IPS-18c (cell line): ENCODE measurements at regions not wholly inside any gene's neighbourhood (a gene's known extent, or its start where the extent isn't known, plus 50 kb on each side); places are given as distances from the start of the nearest gene placed in this dataset.
"Not testable (repeated sequence)": the region's sequence is repeated elsewhere in the genome, so short reads cannot be mapped to it uniquely, and the experiment has no call there.

Experiments
- H3K4me3 ChIP-seq: 2 replicates; pipeline ENCODE4 v1.7.0; 2013; ENCODE audit warnings: low read depth, mild to moderate bottlenecking, low read length, moderate library complexity; ENCODE audit not compliant: insufficient read depth
- H3K9me3 ChIP-seq: one replicate; pipeline ENCODE4 v1.6.1; 2013; ENCODE audit warnings: mild to moderate bottlenecking, low read length, moderate library complexity; ENCODE audit not compliant: control insufficient read depth, insufficient read depth

GRCh38 chr14:50023671-50024490 lies 92.5 kb downstream of the VCPKMT start:
- Histone ChIP-seq H3K4me3 (no peak overlapping the region), H3K9me3 (peaks cover 3% of the 10 kb centered on the region)

DNA sequence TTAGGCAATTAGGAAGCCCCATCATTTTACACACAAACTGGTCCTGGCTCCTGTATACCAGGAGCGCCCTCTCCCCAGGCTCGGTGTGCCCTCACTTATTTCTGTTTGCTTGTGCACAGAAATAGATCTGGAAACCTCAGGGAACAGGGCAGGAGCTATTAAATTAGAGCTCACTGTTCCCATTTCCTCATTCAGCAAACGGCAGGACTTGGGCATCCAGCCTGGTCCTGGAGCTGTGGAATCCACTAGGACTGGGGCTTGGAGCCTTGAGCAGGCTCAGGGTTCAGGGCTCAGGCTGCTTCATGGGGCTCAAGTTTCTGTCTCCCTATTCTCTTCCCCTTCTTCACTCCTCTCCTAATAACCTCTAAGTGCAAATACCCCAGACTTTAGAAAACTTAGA lies 91.3 kb downstream of the VCPKMT start:
- Histone ChIP-seq H3K9me3 (peaks cover 3% of the 10 kb centered on the region), H3K4me3 (no peak overlapping the region)

DNA sequence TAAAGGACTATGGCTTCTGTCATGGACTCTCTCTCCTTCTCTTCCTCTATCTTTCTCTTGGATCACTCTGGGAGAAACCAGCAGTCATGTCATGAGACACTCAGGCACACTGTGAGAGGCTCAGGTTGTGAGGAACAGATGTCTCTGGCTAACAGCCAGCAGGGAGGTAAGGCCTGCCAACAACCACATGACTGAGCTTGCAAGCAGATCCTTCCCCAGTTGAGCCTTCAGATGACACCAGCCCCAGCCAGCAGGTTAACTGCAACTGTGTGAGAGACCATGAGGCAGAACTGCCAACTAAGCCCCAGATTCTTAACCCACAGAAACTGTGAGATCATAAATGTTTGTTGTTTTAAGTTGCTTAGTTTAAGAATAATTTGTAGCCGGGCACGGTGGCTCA lies 90.6 kb downstream of the VCPKMT start:
- H3K9me3 ChIP-seq: peaks cover 3% of the 10 kb centered on the region
- no peak overlapping the region for H3K4me3 ChIP-seq

DNA sequence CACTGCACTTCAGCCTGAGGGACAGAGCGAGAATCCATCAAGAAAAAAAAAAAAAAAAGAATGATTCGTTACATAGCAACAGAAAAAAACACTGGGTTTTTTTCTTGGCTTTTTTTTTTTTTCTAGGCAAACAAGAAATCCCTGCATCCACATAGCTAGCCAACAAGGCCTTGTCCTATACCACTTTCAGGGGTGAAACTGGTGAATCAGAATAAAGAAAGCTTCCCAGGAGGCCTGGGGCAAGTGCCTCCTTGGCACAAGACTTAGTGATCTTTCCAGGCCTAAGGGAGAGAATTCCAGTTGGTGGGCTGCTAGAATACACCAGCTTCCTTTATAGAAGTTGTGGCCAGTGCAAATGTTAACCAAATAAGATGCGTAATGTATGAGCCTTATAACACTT lies 90.0 kb downstream of the VCPKMT start:
- Histone ChIP-seq H3K4me3 (no peak overlapping the region), H3K9me3 (peaks cover 3% of the 10 kb centered on the region)

DNA sequence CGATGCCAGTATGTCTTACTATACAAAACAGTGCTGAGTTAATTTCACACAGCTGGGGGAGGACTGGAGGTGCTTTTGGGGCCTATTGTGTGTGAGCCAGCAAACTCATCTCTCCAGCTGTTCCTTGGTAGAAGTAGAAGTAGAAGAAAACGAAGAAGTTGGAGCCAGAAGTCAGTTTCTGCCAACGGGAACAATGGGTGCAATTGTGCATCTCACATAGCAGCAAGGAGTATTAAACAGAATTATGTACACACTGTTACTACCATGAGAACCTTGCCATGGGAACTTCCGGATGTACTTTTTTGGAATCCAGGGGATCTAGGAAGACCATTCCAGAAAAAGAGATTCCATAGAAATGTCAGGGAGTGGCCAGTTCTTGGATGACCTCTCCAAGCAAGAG lies 88.6 kb downstream of the VCPKMT start:
- Histone ChIP-seq H3K4me3 (no peak overlapping the region), H3K9me3 (peaks cover 3% of the 10 kb centered on the region)

GRCh38 chr14:50028458-50028857 lies 87.9 kb downstream of the VCPKMT start:
- Histone ChIP-seq H3K9me3 (peaks cover 3% of the 10 kb centered on the region), H3K4me3 (no peak overlapping the region)

- Histone ChIP-seq H3K9me3 (peaks cover 3% of the 10 kb centered on the region), H3K4me3 (no peak overlapping the region)
Measured at GRCh38 chr14:50030036-50030435, 86.3 kb downstream of the VCPKMT start.

DNA sequence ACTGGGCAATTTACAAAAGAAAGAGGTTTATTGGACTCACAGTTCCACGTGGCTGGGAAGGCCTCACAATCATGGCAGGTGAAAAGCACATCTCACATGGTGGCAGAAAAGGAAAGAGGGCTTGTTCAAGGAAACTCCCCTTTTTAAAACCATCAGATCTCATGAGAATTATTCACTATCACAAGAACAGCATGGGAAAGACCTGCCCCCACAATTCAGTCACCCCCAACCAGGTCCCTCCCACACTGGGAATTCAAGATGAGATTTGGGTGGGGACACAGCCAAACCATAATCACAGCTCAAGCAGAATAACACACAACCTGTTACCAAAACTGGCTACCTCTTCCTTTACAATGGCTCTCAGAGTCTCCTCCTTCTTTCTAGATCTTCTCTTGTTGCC lies 85.5 kb downstream of the VCPKMT start:
- not testable (repeated sequence) for H3K9me3 ChIP-seq, H3K4me3 ChIP-seq

DNA sequence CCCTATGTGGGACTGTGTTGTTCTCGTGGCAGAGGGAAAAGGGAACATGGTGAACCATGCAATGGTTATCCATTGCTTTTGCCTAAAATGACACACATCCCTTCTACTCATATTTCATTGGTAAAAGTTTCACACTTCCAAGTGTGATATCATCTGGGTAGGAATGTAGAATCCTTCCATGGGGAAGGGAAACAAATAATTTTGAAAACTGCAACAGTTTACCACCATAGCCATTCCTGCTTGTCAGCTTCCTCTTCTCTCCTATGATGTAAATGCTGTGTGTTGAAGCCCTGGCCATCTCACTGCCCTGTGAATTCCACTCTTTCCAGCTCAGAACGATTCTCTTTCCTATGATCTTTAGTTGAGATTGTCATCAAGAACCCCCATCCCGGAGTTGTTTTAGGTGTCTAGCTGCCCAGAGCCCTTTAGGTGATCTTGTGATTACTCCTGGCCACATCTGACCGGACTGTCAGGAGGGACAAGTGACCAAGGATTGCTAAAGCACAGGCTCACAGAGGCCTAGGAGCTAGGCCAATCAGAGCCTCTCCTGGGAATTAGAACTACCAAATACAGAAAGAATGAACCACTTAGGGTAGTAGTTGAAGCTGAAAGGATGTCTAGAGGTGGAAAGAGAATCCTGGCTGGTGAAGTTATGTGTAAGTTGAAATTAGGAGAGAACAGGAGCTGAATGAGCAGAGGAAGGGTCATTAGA lies 84.6 kb downstream of the VCPKMT start:
- Histone ChIP-seq H3K4me3 (no peak overlapping the region), H3K9me3 (no peaks in the 10 kb centered on the region)

DNA sequence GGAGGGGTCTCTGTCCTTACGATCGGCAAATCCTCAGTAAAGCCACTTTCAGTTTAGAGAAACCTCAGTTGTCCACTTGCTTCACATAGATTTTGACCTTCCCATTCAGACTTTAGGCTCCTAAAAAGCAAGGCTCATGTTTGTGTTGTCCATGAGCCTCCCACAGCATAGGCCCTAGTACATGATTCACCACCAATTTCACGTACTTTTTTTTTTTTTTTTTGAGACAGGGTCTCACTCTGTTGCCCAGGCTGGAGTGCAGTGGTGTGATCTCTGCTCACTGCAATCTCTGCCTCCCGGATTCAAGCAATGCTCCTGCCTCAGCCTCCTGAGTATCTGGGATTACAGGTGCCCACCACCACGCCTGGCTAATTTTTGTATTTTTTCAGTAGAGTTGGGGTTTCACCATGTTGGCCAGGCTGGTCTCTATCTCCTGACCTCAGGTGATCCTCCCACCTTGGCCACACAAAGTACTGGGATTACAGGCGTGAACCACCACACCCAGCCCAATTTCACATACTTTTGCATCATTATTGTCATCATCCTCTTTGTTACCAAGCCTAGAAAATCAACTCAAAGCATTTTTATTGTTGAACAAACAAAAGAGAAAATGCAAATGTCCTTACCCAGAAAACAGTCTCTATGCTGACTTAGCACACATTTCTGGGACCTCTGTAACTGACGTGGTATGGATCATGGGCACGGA lies 83.8 kb downstream of the VCPKMT start:
- not testable (repeated sequence) for H3K9me3 ChIP-seq, H3K4me3 ChIP-seq

DNA sequence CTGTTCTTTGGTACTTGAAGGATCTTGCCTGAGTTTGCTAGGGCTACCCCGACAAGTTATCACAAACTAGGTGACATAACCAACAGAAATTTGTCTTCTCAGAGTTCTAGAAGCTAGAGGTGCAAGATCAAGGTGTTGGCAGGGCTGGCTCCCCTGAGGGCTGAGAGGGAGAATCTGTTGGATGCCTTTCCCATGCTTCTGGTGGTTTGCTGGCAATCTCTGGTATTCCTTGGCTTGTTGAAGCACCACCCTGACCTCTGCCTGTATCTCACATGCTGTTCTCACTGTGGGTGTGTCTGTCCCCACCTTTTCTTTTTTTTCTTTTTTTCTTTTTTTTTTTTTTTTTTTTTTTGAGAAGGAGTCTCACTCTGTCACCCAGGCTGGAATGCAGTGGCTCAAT lies 81.2 kb downstream of the VCPKMT start:
- no peak overlapping the region for H3K4me3 ChIP-seq
- H3K9me3 ChIP-seq: peaks cover 2% of the 10 kb centered on the region

DNA sequence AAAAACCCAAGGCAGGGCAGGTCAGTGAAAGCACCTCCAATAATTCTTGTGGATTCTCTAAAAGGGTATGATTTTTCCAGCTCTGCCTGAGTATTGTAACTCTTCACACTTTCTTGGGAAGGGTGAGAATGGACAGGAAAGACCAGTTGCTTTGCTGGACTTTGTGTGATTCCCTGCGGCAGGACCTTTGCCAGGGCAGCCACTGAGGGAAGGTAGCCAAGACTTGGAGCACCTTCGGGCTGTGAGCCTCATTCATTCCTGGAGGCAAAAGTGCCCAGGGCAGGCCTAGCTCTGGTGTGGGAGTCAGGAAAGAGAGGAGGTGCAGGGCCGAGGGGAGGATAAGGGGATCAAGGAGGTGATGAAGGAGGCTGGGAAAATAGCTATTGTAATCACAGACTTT lies 80.2 kb downstream of the VCPKMT start:
- Histone ChIP-seq H3K4me3 (no peak overlapping the region), H3K9me3 (peaks cover 2% of the 10 kb centered on the region)

GRCh38 chr14:50036637-50037036 lies 79.7 kb downstream of the VCPKMT start:
- H3K9me3 ChIP-seq: peaks cover 2% of the 10 kb centered on the region

GRCh38 chr14:50037240-50037639 lies 79.1 kb downstream of the VCPKMT start:
- Histone ChIP-seq H3K9me3 (peaks cover 2% of the 10 kb centered on the region), H3K4me3 (no peak overlapping the region)

More at GRCh38 chr14:50036637-50037036, 79.7 kb downstream of the VCPKMT start:
- H3K4me3 ChIP-seq: no peak overlapping the region

DNA sequence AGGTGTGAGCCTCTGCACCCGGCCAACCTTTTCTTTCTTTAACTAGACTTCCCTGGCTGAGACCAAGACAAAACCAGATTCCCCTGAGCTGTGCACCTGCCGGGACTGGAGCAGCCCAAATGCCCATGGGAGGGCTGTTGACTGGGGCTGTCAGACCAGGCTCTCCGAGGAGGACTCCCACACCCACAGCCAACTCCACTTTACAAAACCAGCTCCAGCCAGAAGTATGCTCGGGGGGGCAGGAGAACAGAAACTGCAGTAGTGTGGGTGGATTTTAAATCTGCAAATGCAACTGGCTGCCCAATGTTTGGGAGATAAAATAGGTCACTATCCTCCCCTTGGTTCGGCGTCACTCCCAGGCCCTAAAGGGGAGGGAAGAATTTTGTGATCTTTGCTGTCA lies 78.5 kb downstream of the VCPKMT start:
- H3K4me3 ChIP-seq: no peak overlapping the region
- H3K9me3 ChIP-seq: peaks cover 2% of the 10 kb centered on the region

DNA sequence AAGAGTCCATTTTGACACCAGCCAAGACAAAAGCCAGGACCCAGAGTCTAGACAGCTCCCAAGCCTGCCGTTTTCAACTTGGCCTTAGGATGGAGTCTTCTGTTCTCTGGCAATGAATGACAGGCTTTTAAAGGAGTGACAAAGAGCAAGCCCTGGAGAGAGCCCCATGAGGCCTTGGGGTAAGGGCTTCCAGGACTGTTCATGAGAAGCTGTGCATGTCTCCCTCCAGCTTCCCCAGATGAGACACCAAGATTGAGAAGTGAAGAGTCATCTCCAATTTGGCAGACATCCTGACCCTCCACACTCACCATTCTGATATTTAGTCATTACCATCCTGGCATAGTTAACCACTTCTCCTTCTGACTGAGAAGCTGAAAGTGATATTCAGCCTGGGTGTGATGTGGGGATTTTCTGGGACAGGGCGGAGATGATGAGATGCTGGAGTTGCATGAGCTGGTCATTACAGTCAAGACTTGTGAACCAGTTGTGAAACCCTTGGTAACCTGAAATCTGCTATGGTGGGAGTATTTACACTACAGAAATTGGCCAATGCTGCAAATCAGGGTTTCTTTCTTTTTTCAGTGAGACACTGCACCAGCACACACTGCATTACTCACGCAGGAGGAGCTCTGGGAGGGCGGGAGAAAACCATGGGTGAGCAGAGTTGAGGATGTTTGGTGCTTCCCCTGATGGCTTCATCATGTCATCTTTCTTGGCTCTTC lies 77.8 kb downstream of the VCPKMT start:
- Histone ChIP-seq H3K9me3 (peaks cover 2% of the 10 kb centered on the region), H3K4me3 (no peak overlapping the region)

GRCh38 chr14:50039120-50039517 lies 77.3 kb downstream of the VCPKMT start:
- Histone ChIP-seq H3K4me3 (no peak overlapping the region), H3K9me3 (peaks cover 2% of the 10 kb centered on the region)
